ENCODE measurements at regions not wholly inside any gene's neighbourhood (a gene's known extent, or its start where the extent isn't known, plus 50 kb on each side); places are given as distances from the start of the nearest gene placed in this dataset.

- TF ChIP-seq ZSCAN30 (tag by site-specific recombination; IDR thresholded peaks at IDR 0.05), result no peak
- no peak for TF ChIP-seq ZNF791 (tag by site-specific recombination; IDR thresholded peaks at IDR 0.05)
- no peak for TF ChIP-seq ZNF169 (tag by site-specific recombination; IDR thresholded peaks at IDR 0.05)
- no peak for TF ChIP-seq ZNF707 (tag by site-specific recombination; IDR thresholded peaks at IDR 0.05)
- TF ChIP-seq MEIS1 (CRISPR knock-in tag; IDR thresholded peaks at IDR 0.05; ENCODE audit: borderline replicate concordance), result no peak
Measured at GRCh38 chr14:49310298-49310697, 275.9 kb downstream of the RPS29 start (continued).

DNA sequence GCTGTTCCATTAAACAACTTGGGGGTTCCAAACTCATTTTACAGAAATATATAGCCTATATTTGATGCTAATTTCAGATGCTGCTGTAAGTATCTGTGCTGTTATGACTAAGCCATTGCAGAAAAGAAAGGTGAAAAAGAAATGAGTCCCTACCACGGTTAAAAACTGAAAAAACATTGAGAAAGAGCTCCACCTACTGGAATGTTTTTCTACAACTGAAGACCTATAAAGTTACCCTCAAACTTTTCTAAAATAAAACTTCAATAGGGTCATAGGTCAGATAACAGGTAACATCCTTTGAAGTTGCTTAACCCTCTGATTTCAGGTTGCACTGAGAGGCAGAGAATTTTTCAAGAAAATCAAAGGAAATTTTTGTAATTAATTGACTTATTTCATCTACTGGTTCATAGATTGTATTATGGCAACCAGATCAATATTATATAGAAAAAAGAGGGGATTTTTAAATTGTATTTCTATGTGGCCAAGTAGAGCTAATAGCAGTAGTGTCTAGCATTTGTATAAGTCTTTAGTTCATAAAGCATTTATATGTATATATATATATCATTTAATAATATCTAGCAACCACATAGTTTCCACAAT lies 279.9 kb downstream of the RPS29 start:
- no peak for TF ChIP-seq ZNF169 (tag by site-specific recombination; IDR thresholded peaks at IDR 0.05)
- TF ChIP-seq EGR2 (tag by site-specific recombination; IDR thresholded peaks at IDR 0.05; ENCODE audit: low read depth), result no peak
- TF ChIP-seq ZNF654 (tag by site-specific recombination; IDR thresholded peaks at IDR 0.05; ENCODE audit: low read depth), result peak; percentile 57
- TF ChIP-seq, protein P1, sequence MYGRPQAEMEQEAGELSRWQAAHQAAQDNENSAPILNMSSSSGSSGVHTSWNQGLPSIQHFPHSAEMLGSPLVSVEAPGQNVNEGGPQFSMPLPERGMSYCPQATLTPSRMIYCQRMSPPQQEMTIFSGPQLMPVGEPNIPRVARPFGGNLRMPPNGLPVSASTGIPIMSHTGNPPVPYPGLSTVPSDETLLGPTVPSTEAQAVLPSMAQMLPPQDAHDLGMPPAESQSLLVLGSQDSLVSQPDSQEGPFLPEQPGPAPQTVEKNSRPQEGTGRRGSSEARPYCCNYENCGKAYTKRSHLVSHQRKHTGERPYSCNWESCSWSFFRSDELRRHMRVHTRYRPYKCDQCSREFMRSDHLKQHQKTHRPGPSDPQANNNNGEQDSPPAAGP (tag by site-specific recombination; IDR thresholded peaks at IDR 0.05), result no peak
- TF ChIP-seq ZNF530 (tag by site-specific recombination; IDR thresholded peaks at IDR 0.05; ENCODE audit: low read depth), result no peak
- TF ChIP-seq, protein P2, sequence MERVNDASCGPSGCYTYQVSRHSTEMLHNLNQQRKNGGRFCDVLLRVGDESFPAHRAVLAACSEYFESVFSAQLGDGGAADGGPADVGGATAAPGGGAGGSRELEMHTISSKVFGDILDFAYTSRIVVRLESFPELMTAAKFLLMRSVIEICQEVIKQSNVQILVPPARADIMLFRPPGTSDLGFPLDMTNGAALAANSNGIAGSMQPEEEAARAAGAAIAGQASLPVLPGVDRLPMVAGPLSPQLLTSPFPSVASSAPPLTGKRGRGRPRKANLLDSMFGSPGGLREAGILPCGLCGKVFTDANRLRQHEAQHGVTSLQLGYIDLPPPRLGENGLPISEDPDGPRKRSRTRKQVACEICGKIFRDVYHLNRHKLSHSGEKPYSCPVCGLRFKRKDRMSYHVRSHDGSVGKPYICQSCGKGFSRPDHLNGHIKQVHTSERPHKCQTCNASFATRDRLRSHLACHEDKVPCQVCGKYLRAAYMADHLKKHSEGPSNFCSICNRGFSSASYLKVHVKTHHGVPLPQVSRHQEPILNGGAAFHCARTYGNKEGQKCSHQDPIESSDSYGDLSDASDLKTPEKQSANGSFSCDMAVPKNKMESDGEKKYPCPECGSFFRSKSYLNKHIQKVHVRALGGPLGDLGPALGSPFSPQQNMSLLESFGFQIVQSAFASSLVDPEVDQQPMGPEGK (tag by site-specific recombination; IDR thresholded peaks at IDR 0.05), result no peak
- Histone ChIP-seq H3K27ac (ENCODE audit: extremely low read depth, low read depth, low read length) (no peak overlapping the region), H3K9me3 (ENCODE audit: control insufficient read depth, insufficient read depth, low read depth, low read length) (no peaks in the 10 kb centered on the region), H3K4me3 (ENCODE audit: low read depth, low read length) (no peak overlapping the region), H3K4me1 (ENCODE audit: control insufficient read depth, insufficient read depth, low read length) (no peaks in the 10 kb centered on the region), H3K36me3 (ENCODE audit: control insufficient read depth in 2 of 2, insufficient read depth in 1 of 2, low read length in 2 of 2) (no peaks in the 10 kb centered on the region)
- ChIA-PET CTCF (interaction anchor here (0.6 to 2.0 kb wide), 14 partner anchors 8 to 1390 kb away, joined by 3 to 7 read pairs (median 4); no protein-coding TSS in a partner anchor), POLR2A (no interaction called here)

DNA sequence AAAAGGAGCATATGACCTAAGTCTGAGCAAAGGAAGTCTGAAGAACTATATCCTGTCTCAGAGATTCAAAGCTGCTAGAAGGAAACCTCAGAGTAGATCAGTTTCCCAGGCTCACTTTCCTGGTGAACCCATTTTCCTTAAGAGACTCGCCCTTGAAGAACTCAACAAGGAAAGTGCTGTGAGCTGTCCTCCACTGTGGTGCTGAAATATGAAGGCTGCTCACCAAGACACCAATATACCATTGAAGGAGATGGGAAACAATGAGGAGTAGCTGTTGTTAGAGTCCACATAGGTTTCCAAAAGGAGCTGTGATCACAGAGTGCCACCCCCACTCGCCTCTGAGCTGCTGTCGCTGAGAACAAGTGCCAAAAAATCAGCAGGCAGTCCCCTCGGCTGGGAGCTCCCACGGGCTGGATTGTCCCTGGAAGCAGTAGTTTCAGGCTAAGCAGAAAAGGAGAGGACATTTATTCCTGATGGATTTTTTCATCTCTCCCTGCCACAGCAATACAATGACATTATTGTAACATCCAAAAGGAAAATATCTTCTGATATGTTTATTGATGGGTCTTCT lies 282.1 kb downstream of the RPS29 start:
- Histone ChIP-seq H3K4me3 (ENCODE audit: low read depth, low read length) (no peak overlapping the region), H3K27ac (ENCODE audit: extremely low read depth, low read depth, low read length) (no peak overlapping the region), H3K4me1 (ENCODE audit: control insufficient read depth, insufficient read depth, low read length) (no peaks in the 10 kb centered on the region), H3K9me3 (ENCODE audit: control insufficient read depth, insufficient read depth, low read depth, low read length) (no peaks in the 10 kb centered on the region), H3K36me3 (ENCODE audit: control insufficient read depth in 2 of 2, insufficient read depth in 1 of 2, low read length in 2 of 2) (no peaks in the 10 kb centered on the region)
- ChIA-PET POLR2A (no interaction called here), CTCF (no interaction called here)
- TF ChIP-seq ZNF292 (tag by site-specific recombination; IDR thresholded peaks at IDR 0.05; ENCODE audit: borderline replicate concordance, low read depth) (no peak), REST (tag by site-specific recombination; IDR thresholded peaks at IDR 0.05) (peak; percentile 89), ZNF266 (tag by site-specific recombination; IDR thresholded peaks at IDR 0.05; ENCODE audit: low read depth) (no peak)
